Endodermal cell (in vitro differentiated cells): ENCODE measurements at regions not wholly inside any gene's neighbourhood (a gene's known extent, or its start where the extent isn't known, plus 50 kb on each side); places are given as distances from the start of the nearest gene placed in this dataset.

Source experiments
- DNase-seq: peaks from one replicate; pipeline ENCODE4 v3.0.0-alpha.2; 2017
- H3K27ac ChIP-seq: 2 replicates; pipeline ENCODE4 v1.5.1; 2013; ENCODE audit warnings: mild to moderate bottlenecking, low read depth, low read length, moderate library complexity
- H3K27me3 ChIP-seq: 2 replicates; pipeline ENCODE4 v1.6.1; 2013; ENCODE audit warnings: mild to moderate bottlenecking, low read length, moderate library complexity; ENCODE audit not compliant: insufficient read depth, control insufficient read depth, poor library complexity, severe bottlenecking
- H3K36me3 ChIP-seq: 2 replicates; pipeline ENCODE4 v1.7.0; 2013; ENCODE audit warnings: mild to moderate bottlenecking, low read length, moderate library complexity; ENCODE audit not compliant: control insufficient read depth, insufficient read depth
- H3K4me1 ChIP-seq: one replicate; pipeline ENCODE4 v1.7.0; 2013; ENCODE audit warnings: low read length; ENCODE audit not compliant: control insufficient read depth, insufficient read depth
- H3K4me3 ChIP-seq: 2 replicates; pipeline ENCODE4 v1.5.1; 2013; ENCODE audit warnings: mild to moderate bottlenecking, low read length, moderate library complexity
- H3K9ac ChIP-seq: 2 replicates; pipeline ENCODE4 v1.6.1; 2013; ENCODE audit warnings: mild to moderate bottlenecking, low read length, moderate library complexity; ENCODE audit not compliant: poor library complexity, severe bottlenecking; ENCODE audit errors: extremely low read depth
- H3K9me3 ChIP-seq: 2 replicates; pipeline ENCODE4 v1.6.1; 2013; ENCODE audit warnings: mild to moderate bottlenecking, low read length, moderate library complexity; ENCODE audit not compliant: control insufficient read depth
- H3K27ac Mint-ChIP-seq: 2 replicates; pipeline ENCODE4 v1.8.0; 2020; ENCODE audit warnings: mixed read lengths
- H3K27me3 Mint-ChIP-seq: 2 replicates; pipeline ENCODE4 v1.8.0; 2021; ENCODE audit warnings: mild to moderate bottlenecking, mixed read lengths; ENCODE audit not compliant: insufficient read depth
- H3K36me3 Mint-ChIP-seq: 2 replicates; pipeline ENCODE4 v1.8.0; 2020; ENCODE audit warnings: low read depth, mixed read lengths
- H3K4me1 Mint-ChIP-seq: 2 replicates; pipeline ENCODE4 v1.8.0; 2020; ENCODE audit warnings: mixed read lengths
- H3K4me3 Mint-ChIP-seq: 2 replicates; pipeline ENCODE4 v1.8.0; 2020; ENCODE audit warnings: mild to moderate bottlenecking, moderate library complexity, mixed read lengths
- H3K9me3 Mint-ChIP-seq: 2 replicates; pipeline ENCODE4 v1.8.0; 2020; ENCODE audit warnings: mild to moderate bottlenecking, mixed read lengths
- CTCF ChIP-seq: fragments of 200-600 bp; sonication (generic); conservative IDR thresholded peaks from 2 replicates; pipeline ENCODE4 v1.5.0; 2021; ENCODE audit warnings: antibody characterized with exemption, mild to moderate bottlenecking
- whole genome bisulfite sequencing, 2 experiments: methylation state at CpG; one replicate each; pipeline versions ENCODE4 v1.1.5 to v1.1.7; 2013; ENCODE audit warnings: missing lambda C conversion rate in 2 of 2, mixed read lengths in 1 of 2; ENCODE audit not compliant: insufficient coverage in 1 of 2, insufficient read length in 1 of 2; 5-methylcytosine and 5-hydroxymethylcytosine counted together

GRCh38 chr7:153616711-153617325 lies 435.4 kb upstream of the DPP6 start:
- TF ChIP-seq CTCF, result no peak
- H3K36me3 ChIP-seq, result no peaks in the 10 kb centered on the region
- 53 to 68% methylated on average over 7 to 8 of the region's 8 CpGs for WGBS, 2 experiments

GRCh38 chr7:153627323-153627722 lies 424.9 kb upstream of the DPP6 start:
- H3K36me3 Mint-ChIP-seq, result no peaks in the 10 kb centered on the region
- no peak overlapping the region for H3K4me3 Mint-ChIP-seq
- H3K4me3 ChIP-seq, result no peak overlapping the region
- H3K9me3 Mint-ChIP-seq, result peaks cover 89% of the 10 kb centered on the region
- H3K27me3 Mint-ChIP-seq, result no peaks in the 10 kb centered on the region
- no peak overlapping the region for H3K27ac Mint-ChIP-seq
- no peak overlapping the region for H3K27ac ChIP-seq
- no peaks in the 10 kb centered on the region for H3K36me3 ChIP-seq
- peaks cover 75% of the 10 kb centered on the region for H3K9me3 ChIP-seq
- H3K4me1 Mint-ChIP-seq, result no peaks in the 10 kb centered on the region
- no peak for TF ChIP-seq CTCF
- H3K27me3 ChIP-seq, result no peaks in the 10 kb centered on the region
- H3K4me1 ChIP-seq, result no peaks in the 10 kb centered on the region
- no peak for DNase-seq
- H3K9ac ChIP-seq, result no peak overlapping the region

More at GRCh38 chr7:153616711-153617325, 435.4 kb upstream of the DPP6 start:
- Histone ChIP-seq H3K9ac (no peak overlapping the region), H3K27ac (no peak overlapping the region), H3K27me3 (no peaks in the 10 kb centered on the region), H3K4me3 (no peak overlapping the region), H3K4me1 (no peaks in the 10 kb centered on the region), H3K9me3 (peaks cover 75% of the 10 kb centered on the region)
- no peaks in the 10 kb centered on the region for H3K4me1 Mint-ChIP-seq
- H3K27ac Mint-ChIP-seq, result no peak overlapping the region
- no peaks in the 10 kb centered on the region for H3K27me3 Mint-ChIP-seq
- H3K4me3 Mint-ChIP-seq, result no peak overlapping the region
- H3K36me3 Mint-ChIP-seq, result no peaks in the 10 kb centered on the region
- peaks cover 76% of the 10 kb centered on the region for H3K9me3 Mint-ChIP-seq
- DNase-seq, result peak; percentile 55

GRCh38 chr7:153628406-153628805 lies 423.8 kb upstream of the DPP6 start:
- WGBS, 2 experiments, result 69 to 72% methylated on average over 4 to 6 of the region's 6 CpGs
- H3K36me3 Mint-ChIP-seq, result no peaks in the 10 kb centered on the region
- no peak for DNase-seq
- Histone ChIP-seq H3K36me3 (no peaks in the 10 kb centered on the region), H3K4me1 (no peaks in the 10 kb centered on the region), H3K9me3 (peaks cover 75% of the 10 kb centered on the region), H3K9ac (no peak overlapping the region), H3K27ac (no peak overlapping the region), H3K4me3 (no peak overlapping the region), H3K27me3 (no peaks in the 10 kb centered on the region)
- H3K4me3 Mint-ChIP-seq, result no peak overlapping the region
- no peak overlapping the region for H3K27ac Mint-ChIP-seq
- no peak for TF ChIP-seq CTCF
- H3K4me1 Mint-ChIP-seq, result no peaks in the 10 kb centered on the region
- H3K9me3 Mint-ChIP-seq, result peaks cover 89% of the 10 kb centered on the region
- H3K27me3 Mint-ChIP-seq, result no peaks in the 10 kb centered on the region
